IPS-20b (cell line): ENCODE measurements at regions not wholly inside any gene's neighbourhood (a gene's known extent, or its start where the extent isn't known, plus 50 kb on each side); places are given as distances from the start of the nearest gene placed in this dataset.

Experiments used
- H3K27ac ChIP-seq: one replicate; pipeline ENCODE4 v1.5.1; 2013; ENCODE audit warnings: low read length
- H3K27me3 ChIP-seq: 2 replicates; pipeline ENCODE4 v1.6.1; 2013; ENCODE audit warnings: mild to moderate bottlenecking, low read length, inconsistent platforms; ENCODE audit not compliant: insufficient read depth
- H3K36me3 ChIP-seq: 2 replicates; pipeline ENCODE4 v1.6.1; 2013; ENCODE audit warnings: low read depth, mild to moderate bottlenecking, inconsistent platforms, low read length, moderate library complexity; ENCODE audit not compliant: insufficient read depth
- H3K4me1 ChIP-seq: 2 replicates; pipeline ENCODE4 v1.6.1; 2013; ENCODE audit warnings: mild to moderate bottlenecking, control low read depth, inconsistent platforms, low read length, moderate library complexity; ENCODE audit not compliant: insufficient read depth
- H3K4me3 ChIP-seq: 2 replicates; pipeline ENCODE4 v1.5.1; 2013; ENCODE audit warnings: mild to moderate bottlenecking, low read length, inconsistent platforms
- H3K9ac ChIP-seq: 2 replicates; pipeline ENCODE4 v1.6.1; 2013; ENCODE audit warnings: low read depth, mild to moderate bottlenecking, inconsistent platforms, low read length, moderate library complexity
- H3K9me3 ChIP-seq: 2 replicates; pipeline ENCODE4 v1.6.1; 2013; ENCODE audit warnings: mild to moderate bottlenecking, low read depth, low read length, inconsistent platforms; ENCODE audit not compliant: insufficient read depth

DNA sequence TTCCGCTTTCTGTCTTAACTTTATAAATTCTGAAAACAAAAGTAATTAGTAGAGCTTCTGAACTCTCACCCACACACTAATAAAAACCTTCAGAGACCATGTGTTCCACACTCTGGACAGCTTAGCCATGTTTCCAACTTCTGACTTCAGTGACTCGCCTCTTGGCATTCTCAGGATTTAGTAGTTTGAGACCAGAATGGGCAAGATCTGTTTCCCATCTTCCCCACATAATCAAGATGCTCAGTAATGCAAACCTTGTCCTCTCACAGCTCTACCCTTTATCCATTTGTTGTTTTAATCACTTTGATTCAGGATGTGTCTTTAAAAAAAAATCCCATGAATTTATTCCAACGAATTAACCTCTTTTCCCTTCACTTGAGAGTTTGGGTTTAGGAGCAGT lies 166.6 kb upstream of the SLC24A5 start:
- Histone ChIP-seq H3K27me3 (no peaks in the 10 kb centered on the region), H3K4me1 (peaks cover 4% of the 10 kb centered on the region; the same call in 1 of the 2 replicates), H3K27ac (no peak overlapping the region), H3K9ac (no peak overlapping the region), H3K4me3 (no peak overlapping the region), H3K9me3 (no peaks in the 10 kb centered on the region), H3K36me3 (no peaks in the 10 kb centered on the region)

- Histone ChIP-seq H3K4me1 (peaks cover 5% of the 10 kb centered on the region; the same call in 1 of the 2 replicates), H3K9ac (no peak overlapping the region), H3K27me3 (no peaks in the 10 kb centered on the region), H3K4me3 (no peak overlapping the region), H3K9me3 (no peaks in the 10 kb centered on the region), H3K36me3 (no peaks in the 10 kb centered on the region), H3K27ac (no peak overlapping the region)
Measured at GRCh38 chr15:47955021-47955420, 165.8 kb upstream of the SLC24A5 start.

GRCh38 chr15:47959617-47960413 lies 161.0 kb upstream of the SLC24A5 start:
- Histone ChIP-seq H3K9ac (no peak overlapping the region), H3K27ac (no peak overlapping the region), H3K27me3 (no peaks in the 10 kb centered on the region), H3K36me3 (no peaks in the 10 kb centered on the region), H3K4me3 (no peak overlapping the region), H3K9me3 (no peaks in the 10 kb centered on the region), H3K4me1 (peaks cover 8% of the 10 kb centered on the region)

DNA sequence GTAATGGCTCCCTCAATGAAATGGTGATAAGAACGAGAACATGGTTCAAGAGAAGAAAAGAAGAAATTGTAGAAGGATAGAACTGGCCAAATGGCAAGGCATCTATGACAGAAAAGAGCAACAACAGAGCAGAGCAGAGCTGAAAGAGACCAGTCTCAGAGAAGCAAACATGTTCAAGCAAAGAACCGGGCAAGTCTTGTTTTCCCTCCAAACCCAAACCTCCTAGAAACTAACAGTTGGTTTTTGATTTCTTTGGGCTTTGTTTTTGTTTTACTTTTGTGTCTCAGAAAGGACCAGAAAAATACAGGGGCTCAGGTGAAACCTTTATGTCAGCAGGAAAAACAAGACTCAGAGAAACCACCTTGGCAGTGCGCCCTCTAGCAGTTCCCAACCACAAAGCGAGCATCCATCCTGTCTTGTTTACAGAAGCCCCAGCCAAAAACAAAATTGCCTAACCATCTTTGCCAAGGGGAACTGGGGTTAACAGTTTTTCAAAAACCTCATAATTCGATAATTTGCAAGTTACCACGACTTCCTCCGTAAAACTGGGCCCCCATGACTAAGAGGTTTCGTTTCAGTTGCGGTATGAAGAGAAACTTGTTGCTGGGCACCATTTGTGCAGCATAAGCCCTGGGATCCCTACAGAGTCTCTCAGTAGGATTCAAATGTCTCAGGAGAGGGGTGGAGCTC lies 159.2 kb upstream of the SLC24A5 start:
- no peak overlapping the region for H3K4me3 ChIP-seq
- no peaks in the 10 kb centered on the region for H3K27me3 ChIP-seq
- H3K9me3 ChIP-seq: no peaks in the 10 kb centered on the region
- no peak overlapping the region for H3K9ac ChIP-seq
- peaks cover 7% of the 10 kb centered on the region for H3K4me1 ChIP-seq
- H3K27ac ChIP-seq: no peak overlapping the region
- H3K36me3 ChIP-seq: no peaks in the 10 kb centered on the region

DNA sequence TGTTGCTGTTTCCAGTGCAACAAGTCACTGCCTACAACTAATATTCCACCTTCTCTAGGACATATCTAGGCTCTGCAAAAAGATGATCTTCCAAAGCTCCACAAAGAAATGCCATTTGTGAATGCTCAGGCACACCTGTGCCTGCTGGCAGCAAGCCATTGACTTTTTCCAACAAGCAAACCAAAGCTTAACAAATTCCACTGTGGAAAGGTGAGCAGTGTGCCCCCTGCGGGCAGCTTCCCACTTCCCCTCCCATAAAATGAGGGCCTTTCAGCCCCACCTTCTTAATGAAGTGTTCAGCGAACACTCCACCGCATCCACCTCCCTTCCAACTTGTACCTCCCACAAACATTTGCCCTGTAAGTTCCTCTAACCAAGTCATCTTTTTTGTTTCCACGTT lies 157.5 kb upstream of the SLC24A5 start:
- no peaks in the 10 kb centered on the region for H3K27me3 ChIP-seq
- H3K9ac ChIP-seq: no peak overlapping the region
- H3K4me1 ChIP-seq: peaks cover 10% of the 10 kb centered on the region
- no peak overlapping the region for H3K27ac ChIP-seq
- no peaks in the 10 kb centered on the region for H3K9me3 ChIP-seq
- no peak overlapping the region for H3K4me3 ChIP-seq
- no peaks in the 10 kb centered on the region for H3K36me3 ChIP-seq

- H3K9me3 ChIP-seq: no peaks in the 10 kb centered on the region
- no peaks in the 10 kb centered on the region for H3K36me3 ChIP-seq
- H3K9ac ChIP-seq: no peak overlapping the region
- H3K4me1 ChIP-seq: peaks cover 16% of the 10 kb centered on the region
- H3K27ac ChIP-seq: no peak overlapping the region
- H3K4me3 ChIP-seq: no peak overlapping the region
- no peaks in the 10 kb centered on the region for H3K27me3 ChIP-seq
Measured at GRCh38 chr15:47964229-47964628, 156.6 kb upstream of the SLC24A5 start.

DNA sequence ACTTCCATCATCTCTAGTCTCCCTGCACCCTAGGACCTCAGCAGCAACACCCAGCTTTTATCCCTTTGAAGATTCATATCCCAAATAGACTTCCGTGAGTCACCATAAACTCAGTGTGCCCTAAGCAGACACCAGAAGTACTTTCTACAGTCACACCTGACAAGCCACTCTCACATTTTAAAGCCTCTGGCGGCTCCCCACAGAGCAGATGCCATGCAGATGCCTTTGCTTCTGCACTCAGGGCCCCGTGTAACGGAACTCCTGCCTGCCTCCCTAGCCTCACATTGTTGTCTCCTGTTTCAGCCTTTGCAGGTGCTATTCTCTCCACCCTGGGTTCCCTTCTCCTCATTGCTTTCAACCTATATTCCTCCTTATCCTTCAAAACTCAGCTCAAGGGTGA lies 155.5 kb upstream of the SLC24A5 start:
- Histone ChIP-seq H3K27ac (no peak overlapping the region), H3K27me3 (no peaks in the 10 kb centered on the region), H3K4me3 (no peak overlapping the region), H3K4me1 (peaks cover 14% of the 10 kb centered on the region), H3K36me3 (no peaks in the 10 kb centered on the region), H3K9me3 (no peaks in the 10 kb centered on the region), H3K9ac (no peak overlapping the region)

GRCh38 chr15:47968593-47968992 lies 152.2 kb upstream of the SLC24A5 start:
- Histone ChIP-seq H3K4me3 (no peak overlapping the region), H3K36me3 (no peaks in the 10 kb centered on the region), H3K9me3 (no peaks in the 10 kb centered on the region), H3K9ac (no peak overlapping the region), H3K27me3 (no peaks in the 10 kb centered on the region), H3K4me1 (peaks cover 14% of the 10 kb centered on the region), H3K27ac (no peak overlapping the region)

DNA sequence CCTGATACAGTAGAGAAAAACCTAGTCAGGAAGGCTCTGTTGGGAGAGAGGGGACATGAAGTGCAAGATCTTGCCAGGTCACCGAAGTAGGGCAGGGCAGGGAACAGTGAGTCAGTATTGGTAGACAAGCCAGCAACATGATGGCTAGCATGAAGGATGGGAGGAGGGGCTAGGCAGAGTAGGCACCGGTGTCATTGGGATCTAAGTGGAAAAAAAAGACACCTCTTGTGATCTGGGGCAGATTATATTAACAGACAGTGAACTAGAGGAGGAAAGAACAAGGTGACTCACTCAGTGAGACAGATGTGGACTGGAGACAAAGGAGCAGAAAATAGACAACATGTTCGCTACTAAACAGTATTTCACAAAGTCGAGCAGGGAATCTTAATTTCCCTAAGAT lies 149.2 kb upstream of the SLC24A5 start:
- H3K27ac ChIP-seq: no peak overlapping the region
- H3K9me3 ChIP-seq: no peaks in the 10 kb centered on the region
- no peaks in the 10 kb centered on the region for H3K27me3 ChIP-seq
- H3K4me1 ChIP-seq: peaks cover 9% of the 10 kb centered on the region
- H3K4me3 ChIP-seq: no peak overlapping the region
- H3K9ac ChIP-seq: no peak overlapping the region
- no peaks in the 10 kb centered on the region for H3K36me3 ChIP-seq

DNA sequence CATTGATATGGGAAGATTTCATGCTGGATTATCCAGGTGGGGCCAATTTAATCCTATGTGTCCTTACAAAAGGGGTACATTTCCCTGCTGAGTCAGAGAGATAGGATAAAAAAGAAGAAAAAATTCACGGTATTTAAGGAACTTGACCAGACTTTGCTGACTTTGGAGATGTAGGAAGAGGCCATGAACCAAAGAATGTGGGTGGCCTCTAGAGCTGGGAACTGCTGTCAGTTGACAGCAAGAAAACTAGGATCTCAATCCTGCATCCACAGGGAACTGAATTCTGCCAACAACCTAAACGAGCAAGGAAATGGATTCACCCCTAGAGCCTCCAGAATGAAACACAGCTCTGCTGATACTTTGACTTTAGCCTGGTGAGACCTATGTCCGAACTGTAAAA lies 148.1 kb upstream of the SLC24A5 start:
- Histone ChIP-seq H3K4me1 (peaks cover 9% of the 10 kb centered on the region), H3K9me3 (no peaks in the 10 kb centered on the region), H3K27me3 (no peaks in the 10 kb centered on the region), H3K9ac (no peak overlapping the region), H3K27ac (no peak overlapping the region), H3K36me3 (no peaks in the 10 kb centered on the region), H3K4me3 (no peak overlapping the region)

DNA sequence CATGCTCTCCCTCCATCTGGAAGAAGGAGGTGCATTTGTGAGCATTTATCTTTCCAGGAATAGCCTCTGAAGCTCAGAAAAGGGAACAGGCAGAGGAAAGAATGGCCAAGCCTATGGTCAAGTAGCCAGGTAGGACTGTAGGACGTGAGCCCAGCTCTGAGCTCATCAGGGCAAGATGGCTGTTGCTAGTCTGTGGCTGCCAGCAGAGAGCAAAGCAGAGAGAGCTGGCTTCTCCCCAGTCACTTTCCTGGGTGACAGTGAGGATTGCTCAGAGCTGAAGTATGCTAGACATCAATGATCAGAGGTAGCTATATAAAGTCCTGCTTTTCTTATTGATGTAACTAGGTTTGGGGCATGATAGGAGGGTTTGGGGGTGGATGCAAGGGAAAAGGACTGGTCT lies 146.1 kb upstream of the SLC24A5 start:
- no peak overlapping the region for H3K4me3 ChIP-seq
- no peaks in the 10 kb centered on the region for H3K27me3 ChIP-seq
- no peaks in the 10 kb centered on the region for H3K36me3 ChIP-seq
- H3K27ac ChIP-seq: no peak overlapping the region
- no peaks in the 10 kb centered on the region for H3K9me3 ChIP-seq
- H3K9ac ChIP-seq: no peak overlapping the region
- no peaks in the 10 kb centered on the region for H3K4me1 ChIP-seq

- no peak overlapping the region for H3K9ac ChIP-seq
Measured at GRCh38 chr15:47975427-47975826, 145.4 kb upstream of the SLC24A5 start.

More at GRCh38 chr15:47975427-47975826, 145.4 kb upstream of the SLC24A5 start:
- H3K27me3 ChIP-seq: no peaks in the 10 kb centered on the region
- H3K9me3 ChIP-seq: no peaks in the 10 kb centered on the region
- no peak overlapping the region for H3K4me3 ChIP-seq
- H3K4me1 ChIP-seq: no peaks in the 10 kb centered on the region
- H3K27ac ChIP-seq: no peak overlapping the region
- no peaks in the 10 kb centered on the region for H3K36me3 ChIP-seq
